K562 (cell line): ENCODE measurements at regions not wholly inside any gene's neighbourhood (a gene's known extent, or its start where the extent isn't known, plus 50 kb on each side); places are given as distances from the start of the nearest gene placed in this dataset.

Source experiments
- ATF1 ChIP-seq, 2 experiments: fragments of 450-650 bp in 1 of 2; IDR thresholded peaks; 2 replicates each; pipeline ENCODE4 v1.6.1; 2016; ENCODE audit warnings: missing compliant biosample characterization in 1 of 2, missing genetic modification characterization in 1 of 2
- CREM ChIP-seq: IDR thresholded peaks from 2 replicates; pipeline ENCODE4 v1.6.1; 2014; ENCODE audit warnings: antibody characterized with exemption, low read depth
- ILF3 ChIP-seq: fragments of 450-650 bp; IDR thresholded peaks from 2 replicates; pipeline ENCODE4 v1.6.1; 2018; ENCODE audit warnings: antibody characterized with exemption, mild to moderate bottlenecking, moderate library complexity, borderline replicate concordance
- ZBED1 ChIP-seq: IDR thresholded peaks from 2 replicates; pipeline ENCODE4 v1.6.1; 2014
- ZNF586 ChIP-seq: fragments of 450-650 bp; formaldehyde crosslinking; conservative IDR thresholded peaks from 2 replicates; pipeline ENCODE4 v1.4.0; 2020; ENCODE audit warnings: mild to moderate bottlenecking, moderate library complexity
- ZNF778 ChIP-seq: fragments of 450-650 bp; formaldehyde crosslinking; IDR thresholded peaks from 2 replicates; pipeline ENCODE4 v1.4.0; 2020; ENCODE audit warnings: mild to moderate bottlenecking, moderate library complexity
- TF ChIP-seq, protein P1 (sequence below), 2 experiments: fragments of 450-650 bp; formaldehyde crosslinking in 1 of 2; IDR thresholded peaks; 2 replicates each; pipeline versions ENCODE4 v1.4.0 to v1.6.1; 2014 to 2020; ENCODE audit warnings: mild to moderate bottlenecking in 2 of 2, borderline replicate concordance in 1 of 2, low read depth in 1 of 2
- TF ChIP-seq, protein P2 (sequence below): fragments of 250-450 bp; sonication (Bioruptor Pico); IDR thresholded peaks from 2 replicates; pipeline ENCODE4 v1.8.0; 2022; ENCODE audit warnings: moderate library complexity, mild to moderate bottlenecking, inconsistent platforms

DNA sequence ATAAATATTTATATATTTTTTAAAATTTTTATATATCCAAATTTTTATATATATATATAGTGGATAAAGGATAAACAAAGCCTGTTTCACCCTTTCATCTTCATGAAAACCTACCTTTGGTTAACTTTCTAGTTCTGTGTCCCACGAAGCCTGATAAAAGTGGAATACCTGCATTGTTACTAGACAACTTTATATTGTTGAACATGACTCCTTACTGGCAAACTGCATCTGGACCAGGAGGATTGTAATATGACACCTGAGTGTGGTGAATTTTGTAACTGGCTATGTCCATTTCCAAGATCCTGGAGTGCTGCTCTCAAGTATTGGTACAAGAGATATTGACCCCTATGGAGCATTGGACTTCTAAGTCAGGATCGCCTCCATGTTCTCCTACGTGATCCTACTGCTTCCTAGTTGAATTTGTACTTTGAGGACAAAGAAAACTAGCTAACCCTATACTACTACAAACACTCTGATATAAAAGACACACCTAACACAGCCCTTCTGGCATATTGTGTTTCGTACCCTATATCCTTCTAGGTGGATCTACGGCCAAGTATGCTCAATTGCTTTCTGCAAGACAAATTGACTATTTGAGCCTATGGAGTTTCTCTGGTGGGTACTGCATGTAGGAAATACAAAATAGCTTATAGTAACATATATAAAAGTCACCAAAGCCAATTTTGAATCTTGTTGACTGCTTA is 61.3 kb upstream of the PRRG1 start (continued):
- TF ChIP-seq ATF1 (CRISPR knock-in tag; IDR thresholded peaks at IDR 0.05) (no peak), ATF1 (tag; IDR thresholded peaks at IDR 0.05) (no peak), ZNF586 (CRISPR knock-in tag) (no peak), ZNF778 (no peak), ZBED1 (no peak), ILF3 (no peak), CREM (no peak)
- TF ChIP-seq, protein P1, sequence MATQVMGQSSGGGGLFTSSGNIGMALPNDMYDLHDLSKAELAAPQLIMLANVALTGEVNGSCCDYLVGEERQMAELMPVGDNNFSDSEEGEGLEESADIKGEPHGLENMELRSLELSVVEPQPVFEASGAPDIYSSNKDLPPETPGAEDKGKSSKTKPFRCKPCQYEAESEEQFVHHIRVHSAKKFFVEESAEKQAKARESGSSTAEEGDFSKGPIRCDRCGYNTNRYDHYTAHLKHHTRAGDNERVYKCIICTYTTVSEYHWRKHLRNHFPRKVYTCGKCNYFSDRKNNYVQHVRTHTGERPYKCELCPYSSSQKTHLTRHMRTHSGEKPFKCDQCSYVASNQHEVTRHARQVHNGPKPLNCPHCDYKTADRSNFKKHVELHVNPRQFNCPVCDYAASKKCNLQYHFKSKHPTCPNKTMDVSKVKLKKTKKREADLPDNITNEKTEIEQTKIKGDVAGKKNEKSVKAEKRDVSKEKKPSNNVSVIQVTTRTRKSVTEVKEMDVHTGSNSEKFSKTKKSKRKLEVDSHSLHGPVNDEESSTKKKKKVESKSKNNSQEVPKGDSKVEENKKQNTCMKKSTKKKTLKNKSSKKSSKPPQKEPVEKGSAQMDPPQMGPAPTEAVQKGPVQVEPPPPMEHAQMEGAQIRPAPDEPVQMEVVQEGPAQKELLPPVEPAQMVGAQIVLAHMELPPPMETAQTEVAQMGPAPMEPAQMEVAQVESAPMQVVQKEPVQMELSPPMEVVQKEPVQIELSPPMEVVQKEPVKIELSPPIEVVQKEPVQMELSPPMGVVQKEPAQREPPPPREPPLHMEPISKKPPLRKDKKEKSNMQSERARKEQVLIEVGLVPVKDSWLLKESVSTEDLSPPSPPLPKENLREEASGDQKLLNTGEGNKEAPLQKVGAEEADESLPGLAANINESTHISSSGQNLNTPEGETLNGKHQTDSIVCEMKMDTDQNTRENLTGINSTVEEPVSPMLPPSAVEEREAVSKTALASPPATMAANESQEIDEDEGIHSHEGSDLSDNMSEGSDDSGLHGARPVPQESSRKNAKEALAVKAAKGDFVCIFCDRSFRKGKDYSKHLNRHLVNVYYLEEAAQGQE (IDR thresholded peaks at IDR 0.05; ENCODE audit: borderline replicate concordance), result no peak
- TF ChIP-seq, protein P1 (CRISPR knock-in tag; IDR thresholded peaks at IDR 0.05; ENCODE audit: low read depth), result no peak
- TF ChIP-seq, protein P2, sequence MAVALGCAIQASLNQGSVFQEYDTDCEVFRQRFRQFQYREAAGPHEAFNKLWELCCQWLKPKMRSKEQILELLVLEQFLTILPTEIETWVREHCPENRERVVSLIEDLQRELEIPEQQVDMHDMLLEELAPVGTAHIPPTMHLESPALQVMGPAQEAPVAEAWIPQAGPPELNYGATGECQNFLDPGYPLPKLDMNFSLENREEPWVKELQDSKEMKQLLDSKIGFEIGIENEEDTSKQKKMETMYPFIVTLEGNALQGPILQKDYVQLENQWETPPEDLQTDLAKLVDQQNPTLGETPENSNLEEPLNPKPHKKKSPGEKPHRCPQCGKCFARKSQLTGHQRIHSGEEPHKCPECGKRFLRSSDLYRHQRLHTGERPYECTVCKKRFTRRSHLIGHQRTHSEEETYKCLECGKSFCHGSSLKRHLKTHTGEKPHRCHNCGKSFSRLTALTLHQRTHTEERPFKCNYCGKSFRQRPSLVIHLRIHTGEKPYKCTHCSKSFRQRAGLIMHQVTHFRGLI (CRISPR knock-in tag), result no peak
- TF ChIP-seq, all 486 proteins: peak for 0
